ENCODE measurements at regions not wholly inside any gene's neighbourhood (a gene's known extent, or its start where the extent isn't known, plus 50 kb on each side); places are given as distances from the start of the nearest gene placed in this dataset.

GRCh38 chr5:15304066-15304731 lies 195.8 kb upstream of the FBXL7 start:
- 6 to 9% methylated on average over 2 of the region's 2 CpGs for WGBS, 2 donors
- Histone ChIP-seq H3K27me3 (no peaks in the 10 kb centered on the region), H3K36me3 (no peaks in the 10 kb centered on the region), H3K4me1 (no peaks in the 10 kb centered on the region), H3K9me3 (no peaks in the 10 kb centered on the region), H3K4me3 (no peak overlapping the region), H3K27ac (no peak overlapping the region)
- FAIRE-seq (no peak), DNase-seq (no peak), ATAC-seq (no peak)
- TF ChIP-seq, protein P1, sequence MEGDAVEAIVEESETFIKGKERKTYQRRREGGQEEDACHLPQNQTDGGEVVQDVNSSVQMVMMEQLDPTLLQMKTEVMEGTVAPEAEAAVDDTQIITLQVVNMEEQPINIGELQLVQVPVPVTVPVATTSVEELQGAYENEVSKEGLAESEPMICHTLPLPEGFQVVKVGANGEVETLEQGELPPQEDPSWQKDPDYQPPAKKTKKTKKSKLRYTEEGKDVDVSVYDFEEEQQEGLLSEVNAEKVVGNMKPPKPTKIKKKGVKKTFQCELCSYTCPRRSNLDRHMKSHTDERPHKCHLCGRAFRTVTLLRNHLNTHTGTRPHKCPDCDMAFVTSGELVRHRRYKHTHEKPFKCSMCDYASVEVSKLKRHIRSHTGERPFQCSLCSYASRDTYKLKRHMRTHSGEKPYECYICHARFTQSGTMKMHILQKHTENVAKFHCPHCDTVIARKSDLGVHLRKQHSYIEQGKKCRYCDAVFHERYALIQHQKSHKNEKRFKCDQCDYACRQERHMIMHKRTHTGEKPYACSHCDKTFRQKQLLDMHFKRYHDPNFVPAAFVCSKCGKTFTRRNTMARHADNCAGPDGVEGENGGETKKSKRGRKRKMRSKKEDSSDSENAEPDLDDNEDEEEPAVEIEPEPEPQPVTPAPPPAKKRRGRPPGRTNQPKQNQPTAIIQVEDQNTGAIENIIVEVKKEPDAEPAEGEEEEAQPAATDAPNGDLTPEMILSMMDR (IDR thresholded peaks at IDR 0.05), result no peak
- intact Hi-C loops (cut with DNase I), result no loop called here

DNA sequence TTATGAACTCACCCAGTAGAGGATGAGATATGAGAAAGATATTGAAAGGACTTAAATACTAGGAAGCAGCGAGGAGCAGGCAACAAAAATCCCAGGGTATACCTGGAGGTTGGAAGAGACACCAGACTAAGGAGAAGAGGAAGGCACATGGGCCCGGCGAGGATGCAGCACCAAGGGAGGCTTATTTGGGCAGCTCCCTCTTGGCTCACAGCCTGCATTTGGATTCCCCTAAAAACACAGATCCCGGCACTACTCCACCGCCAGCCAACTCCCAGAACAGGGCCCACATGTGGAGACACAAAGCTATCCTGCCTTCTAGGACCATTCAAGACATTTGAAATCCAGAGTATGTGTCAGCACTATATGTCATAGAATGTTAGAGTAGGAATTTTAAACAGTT lies 199.8 kb upstream of the FBXL7 start:
- ATAC-seq (no peak), DNase-seq (peak in 1 of 6 donors; percentile 21), FAIRE-seq (no peak)
- Histone ChIP-seq H3K36me3 (no peaks in the 10 kb centered on the region), H3K4me1 (no peaks in the 10 kb centered on the region), H3K4me3 (no peak overlapping the region), H3K9me3 (no peaks in the 10 kb centered on the region), H3K27ac (no peak overlapping the region), H3K27me3 (no peaks in the 10 kb centered on the region)
- TF ChIP-seq, protein P1 (IDR thresholded peaks at IDR 0.05), result no peak
- intact Hi-C loops (cut with DNase I), result no loop called here
- 64 to 78% methylated on average over 5 of the region's 5 CpGs for WGBS, 2 donors

DNA sequence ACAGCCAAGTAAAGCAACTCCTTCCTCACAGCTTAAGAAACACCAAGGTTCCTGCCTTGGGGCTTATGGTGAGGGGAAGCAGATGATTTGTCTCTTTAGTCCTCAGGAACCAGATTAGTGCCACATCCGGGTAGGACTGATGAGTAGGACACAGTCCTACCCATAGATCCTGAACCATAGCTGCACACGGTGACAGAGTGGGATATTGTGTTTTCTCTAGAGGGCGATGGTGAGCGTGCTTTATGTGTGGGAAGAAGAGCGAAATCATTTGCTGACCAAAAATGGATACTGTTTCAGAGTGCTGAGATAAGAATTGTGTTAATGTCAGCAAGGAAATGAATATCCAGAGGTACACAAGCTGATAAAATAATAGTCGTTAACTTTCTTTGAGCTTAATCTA lies 209.0 kb upstream of the FBXL7 start:
- H3K36me3 ChIP-seq, result no peaks in the 10 kb centered on the region
- TF ChIP-seq, protein P1 (IDR thresholded peaks at IDR 0.05), result no peak
- H3K27ac ChIP-seq, result no peak overlapping the region
- no peak overlapping the region for H3K4me3 ChIP-seq
- FAIRE-seq (no peak), DNase-seq (no peak), ATAC-seq (no peak)
- no peaks in the 10 kb centered on the region for H3K27me3 ChIP-seq
- no peaks in the 10 kb centered on the region for H3K9me3 ChIP-seq
- intact Hi-C loops (cut with DNase I), result no loop called here
- WGBS, 2 donors, result 68 to 72% methylated on average over 6 of the region's 6 CpGs
- no peaks in the 10 kb centered on the region for H3K4me1 ChIP-seq

DNA sequence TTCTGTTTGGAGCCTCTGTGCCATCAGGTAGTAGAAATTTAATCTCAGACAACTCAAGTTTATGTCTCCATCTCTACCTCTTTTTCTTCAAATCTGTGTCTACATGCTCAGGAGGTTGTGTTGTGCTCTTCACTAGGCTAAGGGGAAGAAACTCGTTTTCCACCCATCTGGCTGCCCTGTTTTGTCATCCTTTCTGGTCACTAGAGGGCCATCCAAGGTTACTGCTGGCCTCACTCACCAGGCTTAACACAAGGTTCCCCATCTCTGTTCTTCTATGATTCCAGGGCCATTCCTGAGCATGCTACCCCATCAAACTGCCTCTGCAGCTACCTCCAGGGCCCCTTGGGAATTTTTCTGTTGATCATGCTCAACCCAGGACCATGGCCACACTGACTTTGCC lies 213.3 kb upstream of the FBXL7 start:
- no peaks in the 10 kb centered on the region for H3K36me3 ChIP-seq
- FAIRE-seq (no peak), ATAC-seq (peak in 1 of 4 donors; percentile 22), DNase-seq (no peak)
- no peaks in the 10 kb centered on the region for H3K4me1 ChIP-seq
- no peaks in the 10 kb centered on the region for H3K9me3 ChIP-seq
- 0 to 9% methylated on average over 1 of the region's 1 CpG for WGBS, 2 donors
- intact Hi-C loops (cut with DNase I), result no loop called here
- no peaks in the 10 kb centered on the region for H3K27me3 ChIP-seq
- no peak overlapping the region for H3K4me3 ChIP-seq
- no peak overlapping the region for H3K27ac ChIP-seq
- TF ChIP-seq, protein P1 (IDR thresholded peaks at IDR 0.05), result no peak

GRCh38 chr5:15285901-15286583 lies 213.9 kb upstream of the FBXL7 start:
- ATAC-seq, result peak in 2 of 4 donors; percentile 34 to 68
- FAIRE-seq, result no peak
- Histone ChIP-seq H3K9me3 (no peaks in the 10 kb centered on the region), H3K27ac (no peak overlapping the region), H3K4me1 (no peaks in the 10 kb centered on the region), H3K36me3 (no peaks in the 10 kb centered on the region), H3K4me3 (no peak overlapping the region), H3K27me3 (no peaks in the 10 kb centered on the region)
- intact Hi-C loops (cut with DNase I), result no loop called here
- WGBS, 2 donors, result 46 to 60% methylated on average over 5 of the region's 5 CpGs
- TF ChIP-seq, protein P1 (IDR thresholded peaks at IDR 0.05), result no peak
- no peak for DNase-seq
